ENCODE measurements at regions not wholly inside any gene's neighbourhood (a gene's known extent, or its start where the extent isn't known, plus 50 kb on each side); places are given as distances from the start of the nearest gene placed in this dataset.
"Not testable (repeated sequence)": the region's sequence is repeated elsewhere in the genome, so short reads cannot be mapped to it uniquely, and the experiment has no call there.

GRCh38 chr13:100798739-100799361 lies 124.3 kb upstream of the TMTC4 start:
- DNase-seq (ENCODE audit: low read depth) = no peak
- in situ Hi-C loops (cut with HindIII; ENCODE audit: low pct_unique_long_range_greater_than_20kb, low sequenced_read_pairs) = no loop called here

GRCh38 chr13:100797921-100798320 lies 123.3 kb upstream of the TMTC4 start:
- in situ Hi-C loops (cut with HindIII; ENCODE audit: low pct_unique_long_range_greater_than_20kb, low sequenced_read_pairs) = no loop called here
- DNase-seq (ENCODE audit: low read depth) = no peak

GRCh38 chr13:100796463-100796862 lies 121.9 kb upstream of the TMTC4 start:
- no peak for DNase-seq (ENCODE audit: low read depth)
- in situ Hi-C loops (cut with HindIII; ENCODE audit: low pct_unique_long_range_greater_than_20kb, low sequenced_read_pairs) = no loop called here

- no peak for DNase-seq (ENCODE audit: low read depth)
- in situ Hi-C loops (cut with HindIII; ENCODE audit: low pct_unique_long_range_greater_than_20kb, low sequenced_read_pairs) = no loop called here
Observed at GRCh38 chr13:100794575-100794974, 120.0 kb upstream of the TMTC4 start.

- in situ Hi-C loops (cut with HindIII; ENCODE audit: low pct_unique_long_range_greater_than_20kb, low sequenced_read_pairs) = no loop called here
- DNase-seq (ENCODE audit: low read depth) = no peak
Observed at GRCh38 chr13:100790405-100790804, 115.8 kb upstream of the TMTC4 start.

GRCh38 chr13:100789968-100790367 lies 115.4 kb upstream of the TMTC4 start:
- DNase-seq (ENCODE audit: low read depth) = no peak
- in situ Hi-C loops (cut with HindIII; ENCODE audit: low pct_unique_long_range_greater_than_20kb, low sequenced_read_pairs) = no loop called here

DNA sequence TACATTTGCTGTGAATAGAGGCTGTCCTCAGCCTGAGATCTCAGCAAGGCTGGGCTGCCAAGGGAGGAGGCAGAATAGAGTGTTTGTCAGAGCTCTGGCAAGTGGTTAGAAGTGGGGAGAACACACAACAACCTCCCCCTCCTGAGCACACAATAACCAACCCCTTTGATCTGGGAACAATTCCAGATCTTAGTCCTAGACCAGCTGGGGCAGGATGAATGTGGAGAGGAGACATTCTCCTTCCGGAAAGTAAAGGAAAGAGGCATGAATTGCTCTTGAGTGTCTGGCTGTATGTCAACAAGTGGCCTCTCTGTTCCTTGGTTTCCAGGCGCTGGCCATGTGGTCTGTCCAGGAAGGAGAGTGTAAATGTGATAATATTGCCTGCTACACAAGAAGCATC lies 114.9 kb upstream of the TMTC4 start:
- in situ Hi-C loops (cut with HindIII; ENCODE audit: low pct_unique_long_range_greater_than_20kb, low sequenced_read_pairs) = no loop called here
- no peak for DNase-seq (ENCODE audit: low read depth)

GRCh38 chr13:100789025-100789424 lies 114.4 kb upstream of the TMTC4 start:
- in situ Hi-C loops (cut with HindIII; ENCODE audit: low pct_unique_long_range_greater_than_20kb, low sequenced_read_pairs) = no loop called here
- no peak for DNase-seq (ENCODE audit: low read depth)

GRCh38 chr13:100788540-100788939 lies 113.9 kb upstream of the TMTC4 start:
- no peak for DNase-seq (ENCODE audit: low read depth)
- in situ Hi-C loops (cut with HindIII; ENCODE audit: low pct_unique_long_range_greater_than_20kb, low sequenced_read_pairs) = no loop called here

DNA sequence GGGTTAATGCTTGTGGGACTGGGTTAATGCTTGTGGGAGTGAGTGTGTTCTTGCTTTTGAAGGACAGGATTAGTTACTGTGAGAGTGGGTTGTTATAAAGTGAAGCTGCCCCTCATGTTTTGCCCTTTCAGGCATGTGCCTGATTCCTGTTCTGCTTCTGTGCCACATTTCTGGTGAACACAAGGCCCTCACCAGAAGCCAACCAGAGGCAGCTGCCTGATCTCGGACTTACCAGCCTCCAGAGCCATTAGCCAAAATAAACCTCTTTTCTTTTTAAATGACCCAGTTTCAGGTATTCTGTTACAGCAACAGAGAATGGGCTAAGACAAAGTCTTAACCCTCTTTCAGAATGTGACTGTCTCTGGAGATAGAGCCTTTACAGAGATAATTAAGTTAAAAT lies 113.3 kb upstream of the TMTC4 start:
- DNase-seq (ENCODE audit: low read depth) = no peak
- in situ Hi-C loops (cut with HindIII; ENCODE audit: low pct_unique_long_range_greater_than_20kb, low sequenced_read_pairs) = no loop called here

DNA sequence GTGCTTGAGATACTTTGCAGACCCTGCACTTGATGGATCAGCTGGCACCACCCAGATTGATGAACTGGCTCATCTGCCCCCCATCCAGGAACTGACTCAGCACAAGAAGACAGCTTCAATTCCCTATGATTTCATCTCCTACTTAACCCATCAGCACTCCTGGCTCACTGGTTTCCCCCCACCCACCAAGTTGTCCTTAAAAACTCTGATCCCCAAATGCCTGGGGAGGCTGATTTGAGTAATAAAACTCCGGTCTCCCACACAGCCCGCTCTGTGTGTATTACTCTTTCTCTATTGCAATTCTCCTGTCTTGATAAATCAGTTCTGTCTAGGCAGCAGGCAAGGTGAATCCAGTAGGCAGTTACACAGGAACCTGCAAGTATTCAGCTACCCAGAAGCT lies 102.1 kb upstream of the TMTC4 start:
- DNase-seq (ENCODE audit: low read depth); in situ Hi-C loops (cut with HindIII; ENCODE audit: low pct_unique_long_range_greater_than_20kb, low sequenced_read_pairs): not testable (repeated sequence)

DNA sequence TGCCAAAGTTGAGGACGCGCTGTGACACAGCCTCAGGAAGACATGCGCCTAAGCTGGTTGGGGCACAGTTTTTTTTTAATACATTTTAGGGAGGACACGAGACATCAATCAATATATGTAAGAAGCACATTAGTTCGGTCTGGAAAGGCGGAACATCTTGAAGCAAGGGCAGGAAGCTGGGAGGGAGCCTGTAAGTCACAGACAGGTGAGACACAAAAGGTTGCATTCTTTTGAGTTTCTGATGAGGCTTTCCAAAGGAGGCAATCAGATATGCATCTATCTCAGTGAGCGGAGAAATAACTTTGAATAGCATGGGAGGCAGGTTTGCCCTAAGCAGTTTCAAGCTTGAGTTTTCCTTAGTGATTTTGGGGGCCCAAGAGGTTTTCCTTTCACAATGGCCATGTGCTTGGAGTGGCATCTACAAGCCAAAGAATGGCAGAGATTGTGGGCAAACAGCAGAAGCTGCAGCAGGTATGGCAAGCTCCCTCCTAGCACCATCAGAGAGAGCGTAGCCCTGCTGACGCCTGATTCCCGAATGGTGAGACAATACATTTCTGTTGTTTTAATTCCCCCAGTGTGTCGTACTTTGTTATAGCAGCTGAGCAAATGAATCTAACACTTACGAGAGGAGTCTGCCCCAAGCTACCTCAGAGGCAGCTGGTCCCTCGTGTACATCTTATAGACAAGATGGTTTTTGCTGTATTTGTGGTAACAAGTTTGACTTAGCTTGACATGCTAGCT lies 99.5 kb upstream of the TMTC4 start:
- in situ Hi-C loops (cut with HindIII; ENCODE audit: low pct_unique_long_range_greater_than_20kb, low sequenced_read_pairs) = no loop called here
- DNase-seq (ENCODE audit: low read depth) = no peak

DNA sequence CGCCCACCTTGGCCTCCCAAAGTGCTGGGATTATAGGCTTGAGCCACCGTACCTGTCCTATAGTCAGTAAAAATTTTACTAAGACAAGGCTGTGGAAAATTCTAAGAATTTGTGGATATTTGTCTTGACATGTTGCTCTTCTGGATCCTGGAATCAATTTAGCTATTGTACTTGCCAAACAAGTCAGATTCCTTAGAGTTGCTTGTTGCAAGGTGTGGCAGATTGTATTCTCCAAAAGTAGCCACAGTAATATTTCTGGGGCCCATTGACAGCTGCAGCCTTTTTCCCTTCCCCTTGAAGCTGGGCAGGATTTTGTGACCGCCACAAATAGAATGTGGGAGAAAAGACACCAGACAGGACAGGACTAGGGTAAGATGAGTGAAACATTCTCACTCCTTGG lies 98.8 kb upstream of the TMTC4 start:
- no peak for DNase-seq (ENCODE audit: low read depth)
- in situ Hi-C loops (cut with HindIII; ENCODE audit: low pct_unique_long_range_greater_than_20kb, low sequenced_read_pairs) = no loop called here

DNA sequence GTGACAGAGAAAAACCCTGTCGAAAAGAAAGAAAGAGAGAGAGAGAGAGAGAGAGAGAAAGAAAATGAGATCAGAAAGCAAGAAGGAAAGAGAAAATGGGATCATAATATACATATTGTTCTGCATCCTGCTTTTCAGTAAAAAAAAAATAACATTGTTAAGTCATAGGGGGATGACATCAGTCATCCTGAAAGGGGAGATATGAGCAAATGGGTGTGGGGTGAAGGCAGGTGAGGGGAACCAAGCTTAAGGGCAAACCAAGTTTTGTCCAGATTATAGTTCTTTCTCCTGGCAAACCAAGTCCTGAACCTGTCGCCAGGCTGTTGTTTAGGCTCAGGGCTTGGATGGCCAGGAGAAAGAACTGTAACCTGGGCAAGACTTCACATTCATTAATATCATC lies 92.6 kb upstream of the TMTC4 start:
- in situ Hi-C loops (cut with HindIII; ENCODE audit: low pct_unique_long_range_greater_than_20kb, low sequenced_read_pairs) = no loop called here
- no peak for DNase-seq (ENCODE audit: low read depth)

GRCh38 chr13:100766570-100766969 lies 92.0 kb upstream of the TMTC4 start:
- DNase-seq (ENCODE audit: low read depth); in situ Hi-C loops (cut with HindIII; ENCODE audit: low pct_unique_long_range_greater_than_20kb, low sequenced_read_pairs): not testable (repeated sequence)

- in situ Hi-C loops (cut with HindIII; ENCODE audit: low pct_unique_long_range_greater_than_20kb, low sequenced_read_pairs) = no loop called here
- no peak for DNase-seq (ENCODE audit: low read depth)
Observed at GRCh38 chr13:100764937-100765336, 90.3 kb upstream of the TMTC4 start.

- DNase-seq (ENCODE audit: low read depth); in situ Hi-C loops (cut with HindIII; ENCODE audit: low pct_unique_long_range_greater_than_20kb, low sequenced_read_pairs): not testable (repeated sequence)
Observed at GRCh38 chr13:100762126-100762525, 87.5 kb upstream of the TMTC4 start.

DNA sequence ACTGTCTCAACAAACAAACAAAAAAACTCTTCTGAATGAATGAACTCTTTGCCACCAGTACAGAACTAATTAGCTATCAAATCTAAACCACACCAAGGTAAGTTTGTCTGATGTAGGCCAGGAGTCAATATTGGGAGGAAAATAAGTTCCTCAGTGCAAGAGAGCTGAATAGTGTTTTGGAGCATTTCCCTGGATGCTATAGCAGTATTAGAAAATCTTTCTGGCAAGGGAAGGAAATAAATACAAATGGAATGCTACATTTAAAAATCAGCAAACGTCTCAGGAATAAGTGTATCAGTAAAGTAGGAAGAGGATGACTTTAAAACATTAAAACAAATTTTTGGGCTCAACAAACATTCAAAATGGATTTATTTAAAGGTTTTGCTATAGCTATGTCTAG lies 81.3 kb upstream of the TMTC4 start:
- in situ Hi-C loops (cut with HindIII; ENCODE audit: low pct_unique_long_range_greater_than_20kb, low sequenced_read_pairs) = no loop called here

DNA sequence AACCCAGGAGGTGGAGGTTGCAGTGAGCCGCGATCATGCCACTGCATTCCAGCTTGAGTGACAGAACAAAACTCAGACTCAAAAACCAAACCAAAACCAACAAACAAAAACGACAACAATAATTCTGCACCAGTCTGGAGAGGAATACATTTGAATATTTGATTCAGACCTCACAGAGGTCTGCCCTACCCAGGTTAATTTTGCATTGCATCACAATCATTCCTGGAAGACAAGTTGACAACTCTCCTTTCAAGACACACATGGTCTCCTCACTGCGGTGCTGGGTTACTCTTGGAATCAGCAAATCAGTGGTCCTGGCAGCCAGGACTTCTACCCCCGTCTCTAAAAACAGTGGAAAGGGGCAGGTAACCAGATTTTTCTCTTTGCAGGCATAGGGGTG lies 79.9 kb upstream of the TMTC4 start:
- DNase-seq (ENCODE audit: low read depth) = no peak
- in situ Hi-C loops (cut with HindIII; ENCODE audit: low pct_unique_long_range_greater_than_20kb, low sequenced_read_pairs) = no loop called here

More for the DNA sequence above, 81.3 kb upstream of the TMTC4 start:
- no peak for DNase-seq (ENCODE audit: low read depth)

DNA sequence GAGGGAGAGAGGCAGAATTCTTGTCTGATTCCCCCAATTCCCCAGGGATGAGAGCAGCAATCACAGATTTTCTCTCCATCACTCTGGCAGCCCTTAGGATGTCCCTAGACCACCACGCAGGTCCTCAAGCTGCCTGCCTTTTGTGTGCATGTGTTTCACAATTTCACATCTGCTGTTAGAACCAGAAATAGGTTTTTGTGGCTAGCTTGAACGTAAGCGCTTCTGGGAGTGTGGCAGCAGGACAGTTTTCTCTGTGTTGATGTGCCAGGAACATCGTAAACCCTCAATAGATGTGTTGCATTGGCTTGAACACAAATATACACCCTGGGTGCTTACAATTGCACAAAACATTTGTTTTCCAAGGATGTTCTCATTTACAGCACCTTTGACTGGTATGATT lies 78.8 kb upstream of the TMTC4 start:
- no peak for DNase-seq (ENCODE audit: low read depth)
- in situ Hi-C loops (cut with HindIII; ENCODE audit: low pct_unique_long_range_greater_than_20kb, low sequenced_read_pairs) = no loop called here

All from Caki2 (cell line).